HG02938 (cell line): ENCODE measurements at regions not wholly inside any gene's neighbourhood (a gene's known extent, or its start where the extent isn't known, plus 50 kb on each side); places are given as distances from the start of the nearest gene placed in this dataset.

Experiments
- ATAC-seq: cut with Tn5 transposase; IDR thresholded peaks from one replicate; pipeline ENCODE4 v1.9.1; 2021; ENCODE audit warnings: mild to moderate bottlenecking, moderate library complexity; ENCODE audit not compliant: unreplicated experiment

DNA sequence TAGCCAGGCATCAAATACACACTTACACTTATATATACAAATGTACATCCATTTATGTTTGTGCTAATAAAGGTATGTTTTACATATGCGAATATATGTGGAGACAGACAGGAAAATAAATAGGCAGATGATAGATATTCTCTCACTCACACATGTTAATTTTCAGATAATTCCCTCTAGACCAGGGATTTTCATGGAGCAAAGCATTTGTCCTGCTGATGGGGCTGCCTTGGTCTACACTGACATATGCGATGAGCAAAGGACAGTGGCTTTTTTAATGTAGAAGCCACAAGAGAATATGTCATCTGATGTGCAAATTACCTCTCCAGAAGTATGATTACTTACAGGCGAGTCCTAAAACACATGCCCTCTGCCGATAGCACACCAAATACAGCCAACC, 224.5 kb downstream of the VEGFC start:
- ATAC-seq: no peak

DNA sequence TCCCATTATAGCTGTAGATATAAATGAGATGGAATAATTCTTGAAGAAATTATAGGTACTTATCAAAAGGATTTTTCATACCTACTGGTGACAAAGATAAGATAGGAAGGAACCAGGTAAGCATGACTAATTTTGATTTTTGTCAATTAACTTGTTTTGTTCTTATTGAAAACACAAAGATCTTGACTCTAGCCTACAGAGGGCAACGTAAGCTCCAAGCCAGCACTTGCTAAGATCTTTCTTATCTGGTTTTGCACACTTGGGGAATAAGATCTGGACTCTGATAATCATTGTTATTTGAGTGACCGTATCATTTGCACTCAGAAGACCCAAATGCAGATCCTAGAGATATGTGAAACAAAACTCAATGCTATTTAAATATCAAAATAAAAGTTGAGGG, 223.4 kb downstream of the VEGFC start:
- no peak for ATAC-seq

DNA sequence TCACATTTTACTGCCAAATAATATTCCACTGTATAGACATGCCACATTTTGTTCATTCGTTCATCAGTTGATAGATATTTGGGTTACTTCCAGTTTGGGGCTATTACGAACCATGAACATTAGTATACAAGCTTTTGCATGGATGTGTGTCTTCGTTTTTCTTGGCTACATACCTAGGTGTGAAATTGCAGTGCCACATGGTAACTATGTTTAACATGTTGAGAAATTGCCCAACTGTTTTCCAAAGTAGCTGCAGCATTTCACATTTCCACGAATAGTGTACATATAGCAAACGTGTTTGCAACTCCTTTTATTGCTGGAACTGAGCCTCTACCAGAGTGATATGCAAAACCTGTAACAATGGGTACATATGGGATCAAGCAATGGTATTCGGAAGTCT, 221.5 kb downstream of the VEGFC start:
- no peak for ATAC-seq

DNA sequence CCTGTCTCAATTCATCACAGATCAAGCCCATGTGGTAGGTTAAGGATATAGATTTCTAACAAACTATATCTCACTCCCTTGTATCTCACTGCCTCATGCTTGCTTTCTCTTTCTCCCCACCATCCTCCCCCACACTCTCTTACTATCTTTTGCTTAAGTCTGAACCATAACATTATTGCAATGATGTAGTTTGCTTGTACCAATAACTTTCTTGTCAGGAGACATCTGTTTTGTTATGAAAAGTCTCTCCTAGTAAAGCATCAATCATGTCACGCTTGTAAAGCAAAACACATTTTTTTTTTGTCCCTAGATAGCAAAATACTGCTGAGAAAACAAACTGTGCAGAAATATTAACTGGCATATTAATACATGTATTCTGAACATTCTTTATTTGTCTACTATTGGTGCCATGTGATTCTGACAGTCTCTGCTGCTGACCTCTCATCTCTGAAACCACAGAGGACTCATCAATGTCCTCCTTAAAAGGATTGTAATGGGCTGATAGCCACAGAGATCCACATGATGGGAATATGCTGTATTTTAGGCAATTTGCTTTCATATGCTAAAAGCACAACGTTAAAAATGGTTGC, 217.5 kb downstream of the VEGFC start:
- no peak for ATAC-seq

DNA sequence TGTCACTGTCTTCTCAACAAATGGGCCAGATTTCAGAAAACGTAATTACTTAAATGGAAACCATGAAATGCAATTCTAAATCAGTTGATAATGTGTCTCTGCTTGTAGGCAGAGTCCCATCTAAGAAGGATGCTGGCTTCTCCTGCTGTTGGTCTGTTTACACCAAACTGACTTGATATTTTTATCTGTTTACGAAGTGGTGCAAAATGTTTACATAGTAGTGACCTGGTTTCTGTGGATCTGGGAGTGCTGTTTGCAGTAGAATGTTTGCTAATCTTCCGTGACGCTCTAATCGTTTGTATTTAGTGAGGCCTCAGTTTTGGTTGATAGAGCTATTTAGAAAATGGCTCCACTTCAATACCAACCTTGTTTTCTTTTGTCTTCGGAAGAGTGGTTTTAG, 213.5 kb downstream of the VEGFC start:
- no peak for ATAC-seq

DNA sequence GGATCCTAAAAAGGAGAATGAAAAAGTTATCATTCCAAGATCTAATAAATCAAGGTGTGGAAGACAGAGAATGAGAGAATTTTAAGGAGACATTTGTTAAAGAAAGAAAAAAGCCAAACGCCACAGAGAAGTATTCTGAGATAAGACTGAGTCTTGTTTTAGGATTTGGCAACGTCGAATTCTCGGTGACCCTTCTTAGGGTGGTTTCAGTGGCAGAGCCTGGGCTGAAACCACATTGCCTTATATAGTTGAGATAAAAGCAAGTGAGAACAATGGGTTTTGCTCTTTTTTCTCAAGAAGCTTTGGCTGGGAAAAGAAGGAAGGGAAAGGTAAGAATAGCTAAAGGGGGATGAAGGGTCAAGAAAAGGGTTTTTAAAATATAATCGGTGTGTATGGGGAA, 209.4 kb downstream of the VEGFC start:
- no peak for ATAC-seq

DNA sequence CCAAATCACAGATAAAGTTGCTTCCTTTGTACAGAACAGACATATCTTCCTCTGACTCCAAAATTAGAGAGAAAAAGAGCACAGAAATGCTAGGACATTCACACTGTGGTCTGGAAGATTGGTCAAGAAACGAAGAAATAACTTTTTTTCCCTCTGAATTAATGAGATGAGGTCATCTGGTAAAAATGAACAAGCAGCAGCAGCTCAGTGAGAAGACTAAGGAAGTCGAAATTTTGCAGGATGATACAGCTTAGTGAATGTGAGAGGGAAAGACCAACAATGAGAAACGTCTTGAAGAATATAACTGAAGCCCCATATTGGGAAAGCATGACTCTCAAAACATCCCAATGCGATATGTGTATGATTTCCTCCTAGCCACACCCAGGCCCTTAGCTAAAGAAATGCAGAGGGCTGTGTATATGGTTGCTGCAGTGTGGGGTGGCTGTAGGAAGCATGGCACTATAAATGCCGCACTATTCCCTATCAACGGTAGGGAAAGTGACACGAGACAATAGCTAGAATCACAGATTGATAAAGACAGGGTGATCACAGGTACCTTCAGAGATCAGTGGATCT, 208.6 kb downstream of the VEGFC start:
- no peak for ATAC-seq

DNA sequence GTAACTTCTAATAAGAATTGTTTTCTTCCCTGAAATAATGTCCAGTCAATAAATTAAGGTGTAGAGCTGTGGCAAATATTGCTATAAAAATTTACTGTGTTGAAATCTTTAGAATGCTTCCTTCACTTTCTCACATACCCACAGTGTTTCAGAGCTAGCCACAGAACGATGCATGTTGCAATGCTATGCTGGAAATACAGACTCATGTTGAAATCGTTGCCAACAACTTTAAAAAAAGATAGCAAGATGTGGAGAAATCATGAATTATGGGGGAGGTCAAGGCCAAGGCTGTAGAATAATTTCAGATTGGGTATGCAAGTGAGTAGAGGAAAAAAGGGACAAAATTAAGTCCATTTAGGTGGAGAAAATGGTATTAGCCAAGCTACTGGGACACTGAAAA, 204.8 kb downstream of the VEGFC start:
- no peak for ATAC-seq

DNA sequence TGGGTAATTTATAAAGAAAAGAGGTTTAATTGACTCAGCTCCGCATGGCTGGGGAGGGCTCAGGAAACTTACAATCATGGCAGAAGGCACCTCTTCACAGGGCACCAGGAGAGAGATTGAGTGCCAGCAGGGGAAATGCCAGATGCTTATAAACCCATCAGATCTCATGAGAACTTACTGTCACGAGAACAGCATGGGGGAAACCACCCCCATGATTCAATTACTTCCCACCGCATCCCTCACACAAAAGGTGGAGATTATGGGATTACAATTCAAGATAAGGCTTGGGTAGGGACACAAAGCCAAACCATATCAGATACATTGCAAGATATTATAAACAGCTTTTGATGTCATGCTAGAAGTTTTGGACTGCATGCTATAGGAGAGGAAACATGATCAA, 204.3 kb downstream of the VEGFC start:
- no peak for ATAC-seq

DNA sequence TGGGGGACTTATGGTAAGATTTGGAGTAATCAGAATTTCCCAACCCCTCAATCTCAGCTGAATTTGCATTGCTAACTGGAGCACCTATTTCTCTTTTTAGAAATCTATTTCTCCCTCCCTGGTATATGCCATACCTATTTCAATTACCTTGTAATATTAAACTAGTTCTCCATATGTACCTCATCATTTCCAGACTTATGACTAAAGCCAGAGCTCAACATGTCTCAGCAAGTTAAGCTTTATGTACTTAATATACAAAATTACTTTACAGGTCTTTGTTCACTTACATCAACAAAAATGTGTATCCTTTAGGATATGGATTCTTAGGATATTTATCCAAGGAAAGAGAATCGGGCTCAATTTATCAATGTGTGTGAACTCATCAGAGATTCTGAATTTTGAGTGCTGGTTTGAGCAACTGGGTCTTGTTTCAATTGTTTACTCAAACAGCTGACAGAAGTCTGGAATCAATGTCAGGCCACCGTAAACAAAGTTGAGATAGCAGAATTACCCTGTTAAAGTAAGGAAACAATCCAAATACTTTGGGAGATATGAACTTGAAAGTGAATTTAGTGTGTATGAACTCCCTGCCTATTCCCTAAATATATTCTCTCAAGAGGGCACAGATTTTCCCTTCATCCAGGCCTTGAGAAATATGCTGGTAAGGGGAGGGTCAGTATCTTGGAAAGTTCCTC, 199.6 kb downstream of the VEGFC start:
- no peak for ATAC-seq

DNA sequence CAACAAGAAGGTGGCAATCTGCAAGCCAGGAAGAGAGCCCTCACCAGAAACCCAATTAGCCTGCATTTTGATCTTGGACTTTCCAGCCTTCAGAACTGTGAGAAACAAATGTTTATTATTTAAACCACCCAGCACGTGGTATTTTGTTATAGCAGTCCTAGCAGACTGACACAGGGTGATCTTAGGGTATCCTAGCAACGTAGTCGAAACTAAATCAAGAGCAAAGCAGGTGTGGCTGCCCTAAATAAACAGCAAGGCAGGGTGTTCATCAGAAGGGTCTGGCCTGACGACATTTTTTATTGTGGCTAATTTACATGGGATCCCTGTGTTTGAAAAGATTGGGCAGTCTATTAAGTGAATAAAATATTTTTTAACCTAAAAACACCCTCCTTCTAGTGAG, 198.8 kb downstream of the VEGFC start:
- ATAC-seq: no peak

DNA sequence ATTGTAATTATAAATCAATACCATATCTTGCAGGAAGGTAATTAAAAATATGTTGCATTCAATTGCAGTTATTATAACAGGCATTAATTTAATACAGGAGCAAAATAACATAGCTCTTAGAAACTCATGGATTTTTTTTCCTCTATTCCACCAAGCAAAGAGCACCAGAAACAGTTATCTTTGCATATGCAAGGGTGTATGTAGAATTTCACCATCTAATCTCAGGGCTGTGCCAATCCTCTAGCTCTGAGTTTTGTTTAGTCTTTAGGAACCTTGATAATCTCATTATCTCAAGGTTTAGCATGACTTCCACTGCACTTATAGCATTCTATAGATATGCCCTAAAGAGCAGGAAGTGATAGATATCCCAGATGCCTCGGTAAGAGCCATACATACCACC, 197.5 kb downstream of the VEGFC start:
- no peak for ATAC-seq

DNA sequence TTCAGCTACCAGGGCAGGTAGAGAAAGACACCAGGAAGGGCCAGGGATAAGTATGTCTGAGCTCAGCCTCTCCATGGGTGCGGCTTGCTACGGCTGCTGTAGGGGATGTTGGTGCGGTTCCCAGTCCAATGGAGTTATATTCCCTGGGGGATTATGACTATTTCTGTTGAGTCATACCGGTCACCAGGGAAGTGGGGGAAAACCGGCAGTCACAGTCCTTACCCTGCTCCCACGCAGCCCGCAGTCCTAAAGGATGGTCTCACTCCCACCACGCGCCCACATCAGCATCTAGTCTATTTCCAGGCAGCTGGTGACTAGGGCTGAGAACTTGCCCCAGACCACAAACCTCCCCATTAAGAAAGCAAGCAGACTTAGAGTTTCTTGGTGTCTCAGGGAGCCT, 191.6 kb downstream of the VEGFC start:
- no peak for ATAC-seq

DNA sequence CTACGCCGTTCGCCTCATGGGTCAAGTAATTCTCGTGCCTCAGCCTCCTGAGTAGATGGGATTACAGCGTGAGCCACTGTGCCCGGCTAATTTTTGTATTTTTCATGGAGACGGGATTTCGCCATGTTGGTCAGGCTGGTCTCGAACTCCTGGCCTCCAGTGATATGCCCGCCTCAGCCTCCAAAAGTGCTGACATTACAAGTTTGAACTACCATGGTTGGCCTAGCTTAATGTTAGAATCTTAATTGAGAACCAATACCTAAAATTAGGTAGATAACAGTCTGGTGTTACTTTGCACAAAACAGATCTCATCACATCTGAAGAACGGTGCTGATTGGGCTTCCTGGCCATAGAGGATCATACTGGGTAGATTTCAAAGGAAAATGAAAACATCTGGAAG, 184.9 kb downstream of the VEGFC start:
- ATAC-seq: no peak

DNA sequence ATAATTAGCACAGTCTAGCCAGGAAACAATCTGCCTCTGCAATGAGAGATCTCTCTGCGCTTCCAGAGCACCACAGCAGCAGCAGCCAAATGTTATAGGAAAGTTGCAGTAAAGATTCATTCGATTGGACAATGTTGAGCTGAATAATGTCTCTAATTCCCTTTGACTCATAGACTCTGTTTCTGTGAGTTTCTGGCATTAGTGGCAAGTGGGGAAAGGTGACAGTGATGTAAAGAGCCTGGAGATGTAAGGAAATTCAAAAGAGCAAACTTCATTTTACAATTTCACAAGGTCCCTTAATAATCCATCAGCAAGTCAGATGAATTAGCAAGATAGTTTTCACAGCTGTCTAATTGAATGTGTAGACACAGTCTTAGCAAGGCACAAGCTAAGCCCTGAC, 184.4 kb downstream of the VEGFC start:
- no peak for ATAC-seq

DNA sequence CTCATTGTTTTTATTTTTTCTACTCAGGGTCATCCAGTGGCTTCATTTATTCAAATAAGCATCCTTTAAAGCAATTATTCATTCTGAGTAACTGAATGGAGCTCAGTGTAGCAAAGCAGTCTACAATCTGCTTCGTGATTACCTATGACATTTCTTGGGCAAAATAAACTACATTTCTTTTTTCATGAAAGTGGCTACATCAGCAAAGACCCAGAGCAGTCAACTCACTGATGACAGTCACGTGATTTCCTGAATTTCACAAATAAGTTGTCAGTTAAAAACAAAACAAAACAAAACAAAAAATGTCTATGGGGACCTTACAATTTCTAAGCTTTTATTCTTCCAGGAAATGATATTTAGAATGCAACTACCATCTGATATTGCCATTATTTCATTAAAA, 182.1 kb downstream of the VEGFC start:
- no peak for ATAC-seq

DNA sequence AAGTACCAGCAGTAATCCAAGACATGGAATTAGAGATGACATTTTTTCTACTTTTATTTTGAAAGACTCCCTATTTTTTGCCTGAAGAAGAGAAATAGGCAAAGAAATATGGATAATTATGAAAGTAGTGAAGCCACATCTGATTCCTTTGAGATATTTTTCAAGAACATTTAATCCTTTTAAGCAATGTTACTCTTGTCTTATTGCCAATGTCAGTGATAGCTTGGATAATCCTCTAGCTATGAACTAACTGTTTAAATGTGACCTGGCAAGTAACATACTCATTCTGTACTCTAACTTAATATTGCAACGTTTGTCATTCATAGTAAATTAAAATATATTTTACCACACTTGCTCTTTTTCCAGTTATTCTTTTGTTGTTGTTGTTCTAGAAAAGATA, 181.3 kb downstream of the VEGFC start:
- no peak for ATAC-seq

DNA sequence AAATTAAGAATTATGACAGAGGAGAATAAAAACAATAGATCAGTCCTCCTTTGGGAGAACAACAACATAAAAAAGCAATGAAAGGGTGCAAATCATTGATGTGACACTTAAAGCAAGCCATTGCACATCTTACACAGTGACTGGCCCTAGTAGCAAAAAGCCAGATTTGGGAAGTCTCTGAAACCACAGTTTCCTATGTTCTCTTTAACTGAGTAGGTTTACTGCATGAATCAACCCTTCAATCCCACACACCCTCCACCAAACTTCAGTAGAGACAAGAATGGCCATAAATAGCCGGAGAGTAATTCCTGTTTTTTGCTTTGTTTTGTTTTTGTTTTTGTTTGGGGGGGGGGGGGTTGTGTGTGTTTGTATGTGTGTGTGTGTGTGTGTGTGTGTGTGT, 180.8 kb downstream of the VEGFC start:
- ATAC-seq: no peak

DNA sequence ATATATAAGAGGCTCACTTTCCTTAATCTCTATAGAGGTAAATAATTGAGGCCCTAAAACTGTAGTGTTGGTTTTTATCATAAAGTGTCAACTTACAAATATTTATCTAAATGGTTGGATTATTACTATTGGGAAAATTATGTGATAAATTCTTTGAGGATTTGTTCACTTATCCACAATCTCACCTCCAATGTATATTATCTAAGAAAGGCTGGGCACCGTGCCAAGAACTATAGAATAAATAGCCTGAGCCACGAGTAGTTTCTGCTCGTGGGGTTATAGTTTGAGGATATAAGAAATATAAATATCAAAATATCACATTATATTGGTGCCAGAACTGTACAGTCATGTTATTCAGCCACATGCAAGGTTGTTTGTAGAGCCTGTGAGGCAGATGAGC, 177.9 kb downstream of the VEGFC start:
- ATAC-seq: no peak

DNA sequence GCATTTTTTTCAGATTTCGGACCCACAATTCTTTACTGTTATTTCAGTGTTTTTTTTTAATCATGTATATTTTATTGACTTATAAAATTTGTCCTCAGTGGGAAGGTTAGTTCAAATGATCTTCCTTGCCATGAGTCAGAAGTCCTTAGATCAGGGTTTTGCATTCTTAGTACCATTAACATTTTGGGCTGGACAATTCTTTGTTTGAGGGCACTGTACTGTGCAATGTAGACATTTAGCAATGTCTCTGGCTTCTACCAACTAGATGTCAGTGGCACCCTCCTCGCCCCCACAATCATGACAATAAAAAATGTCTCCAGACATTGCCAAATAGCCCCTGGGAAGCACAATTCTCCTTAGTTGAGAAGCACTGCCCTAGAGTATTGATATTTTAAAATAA, 176.6 kb downstream of the VEGFC start:
- ATAC-seq: no peak

DNA sequence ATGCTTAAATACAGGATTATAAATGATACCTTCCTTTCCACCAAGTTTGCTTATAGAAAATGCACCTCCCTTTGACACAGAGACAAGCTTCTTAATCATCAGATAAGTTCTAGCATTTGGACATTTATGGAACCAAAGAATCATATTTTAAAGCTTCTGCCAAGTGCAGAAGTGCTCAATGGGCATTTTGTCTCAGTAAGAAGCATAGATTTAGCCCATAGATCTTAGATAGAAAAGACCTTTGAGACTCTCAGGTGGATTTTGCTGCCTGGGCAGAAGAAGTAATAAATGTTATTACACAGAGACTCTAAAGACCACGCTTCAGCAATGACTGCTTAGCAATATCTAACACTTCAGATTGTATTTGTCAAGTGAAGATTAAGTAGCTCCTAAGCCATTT, 174.6 kb downstream of the VEGFC start:
- no peak for ATAC-seq

DNA sequence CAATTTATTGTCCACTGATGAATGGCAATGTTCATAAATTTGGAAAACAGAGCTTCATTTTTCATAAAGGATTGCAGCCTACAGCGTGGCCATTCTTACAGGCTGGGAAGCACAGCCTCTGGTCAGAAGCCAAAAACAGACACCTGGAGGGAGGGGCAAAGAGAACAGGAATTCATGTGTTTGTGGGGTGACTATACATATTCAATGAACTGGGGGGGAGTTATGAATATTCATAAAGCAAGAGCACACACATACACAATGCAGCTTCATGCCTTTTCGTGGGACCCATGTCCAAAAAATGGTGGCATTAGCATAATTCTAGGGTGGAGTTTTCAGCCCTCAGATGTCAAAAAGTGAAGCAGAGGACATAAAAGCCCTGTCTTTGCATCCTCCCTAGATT, 173.3 kb downstream of the VEGFC start:
- ATAC-seq: no peak
